Caki2 (cell line): ENCODE measurements at regions not wholly inside any gene's neighbourhood (a gene's known extent, or its start where the extent isn't known, plus 50 kb on each side); places are given as distances from the start of the nearest gene placed in this dataset.

Experiments used
- DNase-seq: peaks from one replicate; pipeline ENCODE4 v3.0.0-alpha.2; 2015; ENCODE audit warnings: low read depth
- in situ Hi-C: cut with HindIII; loops from 2 replicates; pipeline ENCODE4 v1.10.0; 2016; ENCODE audit warnings: low sequenced_read_pairs, low pct_unique_long_range_greater_than_20kb, mixed read lengths

DNA sequence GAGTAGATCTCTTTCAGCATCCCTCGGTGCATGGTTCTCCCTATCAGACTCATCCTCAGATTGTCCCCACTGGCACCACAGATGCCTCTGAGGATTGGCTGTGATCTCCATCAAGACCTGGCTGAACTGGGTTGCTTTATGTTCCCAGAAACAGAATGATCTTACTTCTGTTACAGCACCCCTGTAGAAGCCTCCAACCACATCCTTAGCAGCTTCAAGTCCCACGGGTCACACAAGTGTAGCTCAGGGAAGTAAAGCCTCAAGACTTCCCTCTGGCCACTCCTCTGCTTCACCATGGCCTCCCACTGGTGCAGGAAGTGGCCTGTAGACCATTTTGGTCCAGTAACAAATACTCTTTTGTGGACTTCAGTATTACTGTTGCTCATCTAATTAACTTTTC, 566.4 kb upstream of the SUCLG2 start:
- no peak for DNase-seq
- in situ Hi-C loops = no loop called here

DNA sequence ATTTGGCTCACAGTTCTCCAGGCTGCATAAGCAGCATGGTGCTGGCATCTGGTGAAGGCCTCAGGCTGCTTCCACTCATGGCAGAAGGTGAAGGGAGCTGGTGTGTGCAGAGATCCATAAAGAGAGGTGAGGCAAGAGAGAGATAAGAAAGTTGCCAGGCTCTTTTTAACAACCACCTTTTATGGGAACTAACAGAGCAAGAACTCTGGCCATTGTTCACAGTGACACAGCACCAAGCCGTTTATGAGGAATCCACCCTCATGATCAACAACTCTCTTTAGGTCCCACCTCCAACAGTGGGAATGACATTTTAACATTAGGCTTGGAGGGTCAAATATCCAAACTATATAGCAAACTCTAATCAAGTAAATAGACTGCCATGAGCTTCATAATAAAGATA, 557.2 kb upstream of the SUCLG2 start:
- in situ Hi-C loops = no loop called here
- DNase-seq = no peak

DNA sequence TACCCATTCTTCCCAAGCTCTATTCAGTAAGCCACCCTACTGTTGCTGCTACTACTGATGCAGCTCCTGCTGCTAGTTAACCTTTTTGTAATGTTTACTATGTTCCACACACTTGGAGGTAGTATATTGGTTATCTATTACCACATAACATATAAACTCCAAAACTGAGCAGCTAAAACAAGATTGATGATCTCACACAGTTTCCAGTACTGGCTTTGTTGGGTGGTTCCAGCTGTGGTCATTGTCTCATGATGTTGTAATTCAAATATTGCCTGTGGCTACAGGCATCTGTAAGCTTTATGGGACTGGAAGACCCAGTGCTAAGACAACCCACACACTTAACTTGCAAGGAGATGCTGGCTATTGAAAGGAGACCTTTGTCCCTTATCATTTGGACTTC, 556.2 kb upstream of the SUCLG2 start:
- in situ Hi-C loops = no loop called here
- DNase-seq = no peak

DNA sequence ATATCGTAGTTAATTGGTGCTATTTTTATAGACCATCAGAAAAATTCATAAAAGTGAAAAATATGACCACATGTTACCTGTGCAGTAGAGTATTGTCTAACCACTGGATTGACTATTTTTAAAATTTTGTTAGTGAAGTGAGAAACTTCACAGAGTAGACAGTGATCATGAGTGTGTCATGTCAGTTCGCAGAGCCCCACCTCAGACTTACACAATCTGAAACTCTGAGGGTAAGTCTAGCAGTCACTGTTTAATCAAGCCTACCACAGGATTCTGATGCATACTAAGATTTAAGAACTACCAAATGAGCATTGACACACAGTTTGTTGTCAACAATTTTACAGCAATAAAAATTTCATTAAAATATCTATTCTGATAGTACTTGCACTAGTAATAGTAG, 552.9 kb upstream of the SUCLG2 start:
- DNase-seq = no peak
- in situ Hi-C loops = no loop called here

DNA sequence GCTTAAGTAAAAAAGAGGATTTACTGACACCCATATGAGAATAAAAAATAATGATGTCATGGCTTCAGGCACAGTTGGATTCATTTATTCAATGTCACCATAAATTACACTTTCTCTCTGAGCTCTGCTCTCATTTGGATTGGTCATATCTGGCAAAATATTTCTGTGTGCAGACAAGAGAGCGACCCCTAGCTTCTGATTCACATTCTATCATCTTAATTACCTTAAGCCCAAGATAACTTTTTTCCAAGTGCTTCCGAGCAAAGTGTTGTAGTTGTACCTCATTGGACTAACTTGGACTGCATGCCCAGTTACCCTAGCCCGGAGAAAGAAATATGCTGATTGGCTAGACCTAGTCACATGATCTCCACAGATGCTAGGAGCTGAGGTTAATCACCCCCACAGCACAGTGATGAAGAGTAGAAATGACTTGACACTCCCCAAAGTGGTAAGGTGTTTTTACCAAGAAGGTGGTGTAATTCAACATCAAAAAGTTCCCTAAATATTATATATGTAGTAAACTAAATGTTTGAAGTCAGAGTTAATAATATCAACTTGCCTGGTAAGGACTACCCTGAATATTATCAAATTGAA, 552.2 kb upstream of the SUCLG2 start:
- in situ Hi-C loops = no loop called here
- no peak for DNase-seq

DNA sequence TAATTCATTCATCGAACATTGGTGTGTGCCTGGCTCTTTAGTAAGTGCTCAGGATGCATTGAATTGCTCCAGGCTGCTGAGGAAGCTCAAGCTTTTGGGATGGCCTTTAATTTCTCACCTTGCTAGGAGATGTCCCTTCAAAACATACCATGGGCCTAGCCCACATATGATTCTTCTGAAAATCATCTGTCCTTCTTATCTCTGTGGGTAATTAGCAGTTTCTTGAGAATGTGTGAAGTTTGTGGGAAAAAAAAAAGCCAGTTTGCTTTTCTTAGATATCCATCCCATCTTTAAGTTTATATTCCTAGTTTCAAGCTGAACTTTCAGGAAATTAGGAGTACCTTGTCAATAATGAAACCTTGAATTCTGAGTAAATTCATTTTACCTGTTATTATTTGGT, 532.3 kb upstream of the SUCLG2 start:
- no peak for DNase-seq
- in situ Hi-C loops = no loop called here

DNA sequence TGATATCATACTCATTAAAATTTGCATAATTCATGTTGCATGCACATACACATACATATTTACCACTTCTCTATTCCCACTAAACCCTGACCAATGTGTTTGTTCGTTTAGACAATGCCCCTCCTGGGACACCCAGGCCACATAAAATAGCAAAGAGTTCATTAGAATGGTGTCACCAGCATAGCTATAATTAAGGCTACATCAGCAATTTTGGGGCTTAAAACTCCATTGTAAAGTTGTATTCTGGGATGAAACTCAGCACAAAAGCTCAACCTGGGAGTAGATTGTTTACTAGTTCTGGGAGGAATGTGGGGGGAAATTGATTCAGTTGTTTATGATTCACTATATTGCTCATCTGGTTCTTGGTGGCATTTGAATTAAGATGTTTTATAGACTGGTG, 522.2 kb upstream of the SUCLG2 start:
- in situ Hi-C loops = no loop called here
- DNase-seq = no peak

DNA sequence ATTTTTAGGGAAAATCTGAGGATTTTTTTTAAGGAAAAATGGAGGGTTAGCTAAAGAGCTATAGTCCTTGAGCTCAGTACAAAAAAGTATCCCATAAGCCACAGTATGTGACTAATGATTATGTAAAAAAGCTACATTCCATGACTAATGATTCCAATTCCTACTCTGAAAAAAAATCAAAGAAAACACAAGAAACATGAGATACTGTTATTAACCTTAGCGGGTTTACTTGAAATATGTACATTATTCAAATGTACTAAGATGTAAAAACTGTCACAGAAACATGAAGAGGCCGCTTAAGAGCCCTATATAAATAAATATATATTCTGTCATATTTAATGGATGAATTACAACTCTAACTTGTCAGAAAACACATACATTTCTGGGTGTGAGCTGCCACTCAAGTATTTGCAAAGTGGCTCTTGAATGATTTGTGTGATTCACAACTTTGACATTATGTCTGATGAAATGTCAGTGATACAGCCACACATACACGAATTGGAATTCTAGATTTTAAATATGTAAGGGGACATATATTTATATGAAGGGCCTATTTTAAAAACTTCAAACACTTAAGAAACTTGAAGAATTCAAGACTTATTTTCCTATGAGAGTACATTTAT, 518.7 kb upstream of the SUCLG2 start:
- in situ Hi-C loops = no loop called here
- no peak for DNase-seq

DNA sequence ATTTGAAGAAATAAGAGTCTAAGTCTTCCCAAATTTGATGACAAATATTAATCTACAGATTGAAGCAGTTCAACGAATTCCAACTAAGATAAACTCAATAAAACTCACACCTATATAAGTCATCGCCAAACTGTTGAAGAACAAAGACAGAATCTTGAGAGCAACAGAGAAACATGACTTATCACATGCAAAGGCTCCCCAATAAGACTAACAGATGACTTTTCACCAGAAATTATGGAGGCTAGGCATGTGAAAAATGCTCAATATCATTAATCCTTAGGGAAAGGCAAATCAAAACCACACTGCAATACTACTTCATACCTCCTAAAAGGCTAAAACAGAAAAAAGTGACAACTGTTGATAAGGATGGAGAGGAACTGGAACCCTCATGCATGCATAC, 517.6 kb upstream of the SUCLG2 start:
- no peak for DNase-seq
- in situ Hi-C loops = no loop called here

DNA sequence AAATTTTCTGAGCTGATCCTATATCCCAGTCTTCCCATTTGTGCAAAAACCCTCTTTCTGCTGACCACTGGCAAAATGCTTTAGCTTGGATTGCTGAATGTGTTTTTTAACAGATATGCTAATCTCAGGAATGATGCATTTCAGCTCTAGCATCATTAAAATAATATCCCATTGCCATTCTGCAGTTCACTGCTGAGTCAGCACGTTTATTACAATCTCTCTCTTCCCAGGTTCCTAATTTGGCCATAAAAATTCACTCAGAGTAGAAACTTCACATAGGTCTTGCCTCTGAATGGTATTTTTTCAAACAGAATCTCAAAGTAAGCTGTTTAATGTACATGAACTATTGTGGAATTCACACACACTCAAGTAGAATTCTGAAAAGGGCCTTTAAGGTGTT, 509.6 kb upstream of the SUCLG2 start:
- DNase-seq = no peak
- in situ Hi-C loops = no loop called here

DNA sequence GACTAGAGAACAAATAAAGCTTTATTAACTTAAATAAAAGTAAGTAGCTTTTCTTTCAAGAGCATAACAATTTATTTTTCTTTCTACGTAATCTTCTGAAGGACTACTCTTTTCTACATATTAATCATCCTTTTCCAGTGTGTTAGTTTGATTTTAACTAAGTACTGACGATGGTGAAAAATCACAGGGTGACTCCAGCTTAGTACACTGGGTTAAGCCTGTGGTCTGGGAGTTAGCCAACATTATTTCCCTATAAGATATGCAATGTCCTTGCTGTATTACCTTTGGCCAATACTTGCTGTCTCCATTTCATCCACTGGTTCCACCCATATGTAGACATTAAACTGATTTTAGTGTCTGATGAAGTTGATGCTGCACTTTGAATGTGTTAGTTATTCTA, 508.6 kb upstream of the SUCLG2 start:
- in situ Hi-C loops = no loop called here
- no peak for DNase-seq

DNA sequence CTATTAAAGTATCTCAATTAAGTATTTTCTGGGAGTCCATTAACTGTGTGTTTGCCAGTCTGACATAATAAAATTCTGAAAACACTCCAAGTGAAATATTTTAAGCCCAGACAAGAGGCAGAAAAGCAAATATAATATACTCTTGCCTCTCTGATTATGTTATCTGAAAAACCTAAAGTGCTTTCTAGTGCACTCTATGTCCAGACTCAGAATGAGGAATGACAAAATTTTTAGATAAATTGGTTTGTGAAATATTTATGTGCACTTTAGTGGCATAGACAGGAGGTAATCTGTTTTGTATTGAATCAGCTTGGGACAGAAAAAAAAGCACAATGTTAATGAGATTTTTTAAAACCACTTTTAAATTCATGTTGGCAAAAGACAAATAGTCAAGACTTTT, 508.2 kb upstream of the SUCLG2 start:
- DNase-seq = no peak
- in situ Hi-C loops = no loop called here

DNA sequence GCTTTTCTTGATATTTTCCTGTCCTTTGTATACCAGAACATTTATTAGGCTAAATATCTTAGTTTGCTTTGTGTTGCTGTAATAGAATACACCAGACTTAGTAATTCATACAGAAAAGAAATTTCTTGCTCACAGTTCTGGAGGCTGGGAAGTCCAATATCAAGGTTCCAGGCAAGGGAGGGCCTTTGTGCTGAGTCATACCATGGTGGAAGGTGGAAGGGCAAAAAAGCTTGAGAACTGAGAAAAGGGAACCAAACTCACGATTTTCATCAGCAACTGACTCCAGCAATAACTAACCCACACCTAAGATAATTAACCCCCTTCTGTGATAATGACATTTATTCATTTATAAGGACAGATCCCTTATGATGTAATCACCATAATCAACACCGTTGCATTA, 496.9 kb upstream of the SUCLG2 start:
- in situ Hi-C loops = no loop called here
- no peak for DNase-seq

DNA sequence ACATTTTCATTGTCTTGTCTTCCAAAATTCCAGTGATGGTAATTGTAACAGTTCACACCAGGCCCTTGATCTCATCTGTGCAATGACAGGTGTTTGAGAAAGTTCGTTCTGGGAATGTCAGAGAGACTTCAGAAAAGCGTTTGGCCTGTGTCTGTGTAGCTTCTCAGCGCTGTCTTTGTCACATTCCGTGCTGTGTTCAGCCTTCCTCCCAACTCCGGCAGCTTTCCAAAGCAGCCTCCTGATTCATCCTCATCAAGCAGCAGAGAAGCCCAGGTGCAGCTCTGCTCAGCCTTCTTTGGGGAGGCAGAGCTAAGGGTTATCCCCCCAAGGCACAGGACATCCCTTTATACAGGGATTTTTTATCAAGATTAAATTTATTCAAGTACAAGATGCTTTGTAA, 494.0 kb upstream of the SUCLG2 start:
- no peak for DNase-seq
- in situ Hi-C loops = no loop called here

DNA sequence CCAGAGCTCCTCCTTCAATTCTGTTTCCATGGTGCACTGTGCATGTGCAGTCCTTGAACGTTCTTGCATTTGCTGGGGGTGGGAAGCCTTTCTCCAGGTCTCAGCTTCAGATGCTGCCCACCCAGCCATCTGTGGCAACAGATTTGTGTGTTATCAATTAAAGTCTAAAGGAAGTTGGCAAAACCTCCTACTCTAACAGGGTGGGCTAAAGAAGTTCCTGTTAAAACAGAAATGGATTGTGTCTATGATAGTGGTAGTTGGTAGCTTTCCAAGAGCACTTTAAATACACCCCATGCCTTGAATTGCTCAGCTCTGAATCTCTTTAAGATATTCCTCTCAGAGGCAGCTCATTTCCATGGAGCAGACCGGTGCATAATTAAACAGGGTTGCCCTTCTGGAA, 488.0 kb upstream of the SUCLG2 start:
- in situ Hi-C loops = no loop called here
- DNase-seq = no peak

DNA sequence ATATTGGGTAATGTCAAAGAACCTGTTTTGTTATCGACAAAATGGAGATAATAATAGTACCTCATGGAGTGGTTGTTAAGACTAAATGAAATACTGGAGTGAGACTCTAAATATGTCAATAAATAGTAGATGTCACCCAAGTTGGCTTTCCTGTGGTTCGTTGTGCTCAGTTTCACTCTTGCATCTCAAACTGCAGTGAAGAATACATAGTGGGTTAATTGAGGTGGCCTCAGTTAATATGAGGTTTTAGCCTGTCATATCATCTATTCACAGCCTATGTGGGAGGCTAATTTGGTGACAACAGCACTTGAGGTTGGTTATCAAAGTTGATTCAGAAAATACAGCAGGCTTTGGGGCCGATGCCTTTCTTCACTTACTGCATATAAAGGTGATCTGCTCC, 485.5 kb upstream of the SUCLG2 start:
- in situ Hi-C loops = no loop called here
- no peak for DNase-seq

DNA sequence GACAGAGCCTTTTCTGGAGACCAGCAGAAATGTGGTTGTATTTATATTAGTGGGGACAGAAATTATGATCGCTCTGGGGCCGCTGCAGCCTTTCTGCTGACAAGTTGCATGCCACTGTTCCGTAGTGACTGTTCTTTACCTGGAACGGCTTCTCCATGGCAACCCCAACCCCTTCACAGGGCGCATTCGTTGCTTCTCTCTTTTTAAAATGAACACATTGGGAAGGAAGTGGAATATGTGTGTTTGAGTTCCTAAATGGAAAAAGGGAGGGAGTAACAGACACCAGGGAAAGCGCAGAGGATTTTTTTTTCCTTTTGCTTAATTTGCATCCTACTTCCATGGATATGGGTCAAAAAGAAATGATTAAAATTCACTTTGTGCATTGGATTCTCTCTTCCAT, 482.0 kb upstream of the SUCLG2 start:
- no peak for DNase-seq
- in situ Hi-C loops = no loop called here

DNA sequence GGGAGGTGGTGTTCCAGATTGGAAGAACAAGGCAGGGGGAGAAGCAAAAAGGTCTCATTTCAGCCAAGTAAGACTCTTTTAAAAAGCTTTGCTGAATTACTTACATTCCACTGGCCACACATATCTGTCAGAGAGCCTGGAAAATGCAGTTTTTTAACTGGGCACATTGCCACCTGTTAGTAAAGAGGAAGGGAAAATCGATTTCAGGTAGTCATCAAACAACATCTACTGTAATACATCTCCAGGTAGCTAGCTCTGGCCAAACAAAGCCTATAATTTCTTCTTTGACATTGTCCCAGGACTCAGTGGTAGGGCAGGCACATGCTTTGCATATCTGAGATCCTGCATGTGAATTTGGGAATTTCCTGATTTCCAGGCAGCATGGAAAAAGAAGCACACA, 480.7 kb upstream of the SUCLG2 start:
- in situ Hi-C loops = no loop called here
- no peak for DNase-seq

DNA sequence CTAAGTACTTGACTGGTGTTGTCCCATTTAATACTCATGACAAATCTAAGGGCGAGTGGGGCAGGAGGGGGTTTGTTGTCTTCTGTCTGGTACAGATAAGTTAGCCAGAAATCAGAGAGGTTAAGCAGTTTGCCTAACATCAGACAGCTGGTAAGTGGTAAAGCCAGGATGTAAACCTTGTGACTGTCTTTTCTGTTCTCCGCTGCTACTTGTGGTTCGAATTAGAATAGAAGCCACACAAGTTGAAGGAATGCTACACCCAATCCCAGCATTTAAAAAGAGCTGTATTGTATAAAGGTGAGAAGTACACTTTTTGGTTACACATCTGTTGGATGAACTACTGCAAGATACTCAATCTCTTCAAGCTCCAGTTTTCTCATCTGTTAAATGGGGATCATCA, 474.7 kb upstream of the SUCLG2 start:
- DNase-seq = no peak
- in situ Hi-C loops = no loop called here

DNA sequence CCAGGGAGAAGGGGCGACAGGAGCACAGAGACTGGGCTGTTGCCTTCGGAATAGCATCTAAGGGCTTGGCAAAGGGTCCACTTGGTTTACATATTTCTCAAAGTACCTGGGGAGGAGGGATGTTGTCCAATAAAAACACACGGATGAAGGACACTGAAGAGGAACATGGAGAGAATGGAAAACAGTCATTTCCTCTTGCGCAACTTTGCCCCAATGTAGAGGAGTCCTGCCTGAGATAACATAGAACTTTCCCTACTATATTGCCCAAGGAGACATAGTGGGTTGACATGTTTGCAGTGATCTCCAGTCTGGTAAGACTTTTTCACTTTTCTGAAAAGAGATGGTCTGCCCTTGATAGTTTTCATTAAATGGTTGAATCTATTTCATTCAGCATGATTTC, 468.8 kb upstream of the SUCLG2 start:
- DNase-seq = no peak
- in situ Hi-C loops = no loop called here

DNA sequence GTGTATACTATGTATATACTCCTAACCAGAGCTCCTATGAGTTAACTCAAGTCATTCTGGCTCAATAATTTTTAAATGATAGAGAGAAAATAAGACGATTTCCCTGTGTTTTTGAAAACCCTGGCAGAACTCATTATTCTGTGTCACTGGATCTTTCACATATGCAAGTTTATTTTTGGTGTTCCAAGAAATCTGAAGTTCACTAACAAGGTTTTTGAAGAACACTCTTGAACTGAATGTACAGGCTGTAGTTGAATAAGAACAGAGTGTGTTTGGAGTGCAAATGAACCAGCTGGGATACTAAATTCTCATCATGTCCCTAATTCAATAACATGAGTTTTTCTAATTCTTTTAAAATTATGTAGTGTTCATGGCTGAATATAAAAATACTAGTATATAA, 466.9 kb upstream of the SUCLG2 start:
- no peak for DNase-seq
- in situ Hi-C loops = no loop called here
